Thyroid gland (tissue), 4 donors: ENCODE measurements at regions not wholly inside any gene's neighbourhood (a gene's known extent, or its start where the extent isn't known, plus 50 kb on each side); places are given as distances from the start of the nearest gene placed in this dataset.

Experiments
- CTCF ChIP-seq, 6 experiments: fragments of 200-600 bp in 3 of 6; fragments of 450-650 bp in 3 of 6; sonication (generic) in 3 of 6; IDR thresholded peaks; one replicate each; pipeline ENCODE4 v1.5.1; 2016 to 2019; ENCODE audit warnings: antibody characterized with exemption in 6 of 6, mild to moderate bottlenecking in 2 of 6, inconsistent platforms in 1 of 6, moderate library complexity in 1 of 6
- POLR2A ChIP-seq, 2 donors: fragments of 450-650 bp; IDR thresholded peaks; one replicate each; pipeline ENCODE4 v1.6.1; 2017; ENCODE audit warnings: antibody characterized with exemption in 2 of 2, mild to moderate bottlenecking in 2 of 2, moderate library complexity in 1 of 2

GRCh38 chr15:92247649-92248242 lies 145.9 kb upstream of the ST8SIA2 start:
- TF ChIP-seq CTCF (IDR thresholded peaks at IDR 0.05) (no peak), POLR2A (IDR thresholded peaks at IDR 0.05) (no peak)
